IMR-90 (cell line): ENCODE measurements at regions not wholly inside any gene's neighbourhood (a gene's known extent, or its start where the extent isn't known, plus 50 kb on each side); places are given as distances from the start of the nearest gene placed in this dataset.

Source experiments
- ATAC-seq: fragments of 200-7000 bp; cut with Tn5 transposase; 2 replicates; pipeline ENCODE4 v1.9.1; 2020; ENCODE audit warnings: low read depth, mild to moderate bottlenecking, moderate library complexity
- BruUV-seq: library from RNA; stranded (reverse); fragments of 400-500 nt; replicated peaks from 2 replicates; lab custom pipeline; 2021; lab: Mats Ljungman, UMichigan
- CTCF ChIA-PET: fragments of 300-600 bp; formaldehyde crosslinking; extraction: SDS; loops from one replicate; lab custom pipeline; 2021; ENCODE audit warnings: antibody characterized with exemption; lab: Yijun Ruan, JAX
- POLR2A ChIA-PET: fragments of 300-600 bp; sonication (Branson Sonifier 250); formaldehyde crosslinking; loops from one replicate; lab custom pipeline; 2022; ENCODE audit warnings: antibody characterized with exemption; ENCODE audit not compliant: unreplicated experiment; lab: Charles Lee
- DNase-seq: peaks from one replicate; pipeline ENCODE4 v3.0.0; 2013
- H2AFZ ChIP-seq: replicated peaks from 2 replicates; pipeline ENCODE3; 2013; ENCODE audit warnings: low read length, mild to moderate bottlenecking; ENCODE audit not compliant: poor library complexity
- H2AK5ac ChIP-seq: 2 replicates; pipeline ENCODE4 v1.6.1; 2013; ENCODE audit warnings: low read depth, low read length, inconsistent platforms
- H2AK9ac ChIP-seq: replicated peaks from 2 replicates; pipeline ENCODE3; 2013; ENCODE audit warnings: mild to moderate bottlenecking, low read depth, low read length, moderate library complexity; ENCODE audit not compliant: poor library complexity
- H2BK120ac ChIP-seq: 2 replicates; pipeline ENCODE4 v1.6.1; 2013; ENCODE audit warnings: low read depth, low read length, inconsistent platforms
- H2BK15ac ChIP-seq: 3 replicates; pipeline ENCODE4 v1.6.1; 2013; ENCODE audit warnings: low read depth, low read length, inconsistent platforms
- H2BK20ac ChIP-seq: 2 replicates; pipeline ENCODE4 v1.6.1; 2013; ENCODE audit warnings: low read depth, mild to moderate bottlenecking, inconsistent platforms, low read length, moderate library complexity
- H2BK5ac ChIP-seq: 2 replicates; pipeline ENCODE4 v1.6.1; 2013; ENCODE audit warnings: mild to moderate bottlenecking, low read depth, low read length, inconsistent platforms; ENCODE audit not compliant: poor library complexity, severe bottlenecking
- H3K14ac ChIP-seq: replicated peaks from 2 replicates; pipeline ENCODE4 v1.6.1; 2013; ENCODE audit warnings: low read depth, low read length, inconsistent platforms
- H3K18ac ChIP-seq: 2 replicates; pipeline ENCODE4 v1.6.1; 2013; ENCODE audit warnings: low read depth, low read length, control low read depth
- H3K23ac ChIP-seq: 2 replicates; pipeline ENCODE4 v1.6.1; 2013; ENCODE audit warnings: low read depth, low read length, inconsistent platforms
- H3K27ac ChIP-seq: 2 replicates; pipeline ENCODE4 v1.5.1; 2013; ENCODE audit warnings: mild to moderate bottlenecking, control low read depth, low read length; ENCODE audit not compliant: insufficient read depth
- H3K27me3 ChIP-seq: 2 replicates; pipeline ENCODE4 v1.6.1; 2013; ENCODE audit warnings: low read length; ENCODE audit not compliant: control insufficient read depth, insufficient read depth
- H3K36me3 ChIP-seq: 2 replicates; pipeline ENCODE4 v1.6.1; 2013; ENCODE audit warnings: low read length, mixed read lengths; ENCODE audit not compliant: control insufficient read depth, insufficient read depth
- H3K4ac ChIP-seq: 2 replicates; pipeline ENCODE4 v1.6.1; 2013; ENCODE audit warnings: low read depth, low read length, inconsistent platforms
- H3K4me1 ChIP-seq: 2 replicates; pipeline ENCODE4 v1.6.1; 2013; ENCODE audit warnings: low read length, mixed read lengths; ENCODE audit not compliant: control insufficient read depth, insufficient read depth
- H3K4me2 ChIP-seq: 2 replicates; pipeline ENCODE4 v1.6.1; 2013; ENCODE audit warnings: low read depth, mild to moderate bottlenecking, control low read depth, low read length, moderate library complexity
- H3K4me3 ChIP-seq: 2 replicates; pipeline ENCODE4 v1.5.1; 2013; ENCODE audit warnings: low read depth, mild to moderate bottlenecking, control low read depth, low read length, moderate library complexity; ENCODE audit not compliant: insufficient read depth
- H3K56ac ChIP-seq: 2 replicates; pipeline ENCODE4 v1.6.1; 2013; ENCODE audit warnings: low read length, inconsistent platforms; ENCODE audit not compliant: insufficient read depth; ENCODE audit errors: extremely low read depth
- H3K79me1 ChIP-seq, 2 experiments: 2 replicates each; pipeline ENCODE4 v1.6.1; 2013; ENCODE audit warnings: low read length in 2 of 2, inconsistent platforms in 1 of 2, low read depth in 1 of 2
- H3K9ac ChIP-seq: 2 replicates; pipeline ENCODE4 v1.6.1; 2013; ENCODE audit warnings: low read depth, low read length, control low read depth
- H3K9me1 ChIP-seq: 2 replicates; pipeline ENCODE4 v1.6.1; 2013; ENCODE audit warnings: low read length, inconsistent platforms; ENCODE audit not compliant: insufficient read depth
- H3K9me3 ChIP-seq: 2 replicates; pipeline ENCODE4 v1.6.1; 2013; ENCODE audit warnings: low read length; ENCODE audit not compliant: control insufficient read depth, insufficient read depth
- H4K20me1 ChIP-seq: 2 replicates; pipeline ENCODE4 v1.6.1; 2013; ENCODE audit warnings: low read length, inconsistent platforms; ENCODE audit not compliant: insufficient read depth
- H4K5ac ChIP-seq: 2 replicates; pipeline ENCODE4 v1.6.1; 2013; ENCODE audit warnings: mild to moderate bottlenecking, low read depth, low read length, control low read depth
- H4K8ac ChIP-seq, 2 experiments: 2 replicates each; pipeline ENCODE4 v1.6.1; 2013; ENCODE audit warnings: low read depth in 2 of 2, low read length in 2 of 2, control low read depth in 1 of 2, inconsistent platforms in 1 of 2
- H4K91ac ChIP-seq: 2 replicates; pipeline ENCODE4 v1.6.1; 2013; ENCODE audit warnings: low read depth, low read length, inconsistent platforms; ENCODE audit not compliant: insufficient read depth
- BHLHE40 ChIP-seq: fragments of 150-350 bp; IDR thresholded peaks from 2 replicates; pipeline ENCODE4 v1.6.1; 2016; ENCODE audit warnings: mild to moderate bottlenecking, low read depth, low read length
- CEBPB ChIP-seq: IDR thresholded peaks from 2 replicates; pipeline ENCODE4 v1.6.1; 2012; ENCODE audit warnings: low read depth, low read length, improper control_type of control experiment
- RCOR1 ChIP-seq: IDR thresholded peaks from 2 replicates; pipeline ENCODE4 v1.6.1; 2012; ENCODE audit warnings: mild to moderate bottlenecking, low read length, improper control_type of control experiment; ENCODE audit not compliant: insufficient replicate concordance
- WGBS, 2 experiments: methylation state at CpG; one replicate each; pipeline versions ENCODE4 v1.1.5 to v1.1.7; 2013; ENCODE audit warnings: missing lambda C conversion rate in 2 of 2; ENCODE audit not compliant: insufficient read length in 1 of 2; ENCODE audit errors: extremely low coverage in 2 of 2; 5-methylcytosine and 5-hydroxymethylcytosine counted together
- dilution Hi-C: fragments of 300-500 bp; cut with HindIII; formaldehyde crosslinking; loops from one replicate; pipeline ENCODE4 v1.14.3; 2018; ENCODE audit warnings: low sequenced_read_pairs; ENCODE audit not compliant: unreplicated experiment
- in situ Hi-C: fragments of 300-500 bp; cut with MboI; formaldehyde crosslinking; loops from 3 replicates; pipeline ENCODE4 v1.14.3; 2019; ENCODE audit warnings: low sequenced_read_pairs, inconsistent platforms, mixed read lengths
- intact Hi-C: fragments of 100-400 bp; cut with micrococcal nuclease; formaldehyde crosslinking; loops from 2 replicates; pipeline ENCODE4 v1.10.0; 2022

- H3K56ac ChIP-seq = no peak overlapping the region
- ATAC-seq (no peak), DNase-seq (no peak)
- H2AFZ ChIP-seq = no peak overlapping the region
- H3K9ac ChIP-seq = no peak overlapping the region
- no TSS peak for BruUV-seq
- H3K9me1 ChIP-seq = no peaks in the 10 kb centered on the region
- ChIA-PET POLR2A (no interaction called here), CTCF (no interaction called here)
- no peak overlapping the region for H3K27ac ChIP-seq
- no peak overlapping the region for H3K23ac ChIP-seq
- no peaks in the 10 kb centered on the region for H3K4me1 ChIP-seq
- peaks cover 18% of the 10 kb centered on the region for H3K9me3 ChIP-seq
- WGBS, 2 experiments = no CpG with 5 or more reads among the region's 2 CpGs
- H4K20me1 ChIP-seq = no peaks in the 10 kb centered on the region
- no peak overlapping the region for H2BK20ac ChIP-seq
- no peaks in the 10 kb centered on the region for H3K27me3 ChIP-seq
- H3K4ac ChIP-seq = no peak overlapping the region
- H2BK5ac ChIP-seq = no peak overlapping the region
- no peak overlapping the region for H3K4me3 ChIP-seq
- H3K4me2 ChIP-seq = no peak overlapping the region
- H3K36me3 ChIP-seq = no peaks in the 10 kb centered on the region
- no peak overlapping the region for H3K14ac ChIP-seq
- TF ChIP-seq CEBPB = no peak
- no peak for TF ChIP-seq BHLHE40
- TF ChIP-seq RCOR1 = no peak
- dilution Hi-C loops (no loop called here), in situ Hi-C loops (no loop called here), intact Hi-C loops (no loop called here)
- no peak overlapping the region for H2AK9ac ChIP-seq
- no peak overlapping the region for H2AK5ac ChIP-seq
- H3K18ac ChIP-seq = no peak overlapping the region
- H4K5ac ChIP-seq = no peak overlapping the region
- H4K8ac ChIP-seq = no peak overlapping the region
- no peaks in the 10 kb centered on the region for H3K79me1 ChIP-seq
- H2BK15ac ChIP-seq = no peak overlapping the region
- H4K91ac ChIP-seq = no peak overlapping the region
- no peak overlapping the region for H2BK120ac ChIP-seq
These were observed 154.9 kb downstream of the EMX2 start for GRCh38 chr10:117697402-117697801.
